Natural killer cell (primary cell): ENCODE measurements at regions not wholly inside any gene's neighbourhood (a gene's known extent, or its start where the extent isn't known, plus 50 kb on each side); places are given as distances from the start of the nearest gene placed in this dataset.
A peak's percentile ranks its signal among the peaks of the same experiment; 100 is the strongest.

Source experiments
- ATAC-seq, 3 donors: fragments of 150-1000 bp in 2 of 3; fragments of 200-7000 bp in 1 of 3; cut with Tn5 transposase; 1 replicate in 1 of 3; 2 replicates in 2 of 3; pipeline ENCODE4 v1.10.0; 2021; ENCODE audit warnings: mild to moderate bottlenecking in 2 of 3, moderate library complexity in 2 of 3
- DNase-seq, 2 donors: peaks; one replicate each; pipeline versions ENCODE4 v3.0.0 to v3.0.0-alpha.2; 2013 to 2021; ENCODE audit warnings: mixed read lengths in 1 of 2
- H3K27ac ChIP-seq: one replicate; pipeline ENCODE4 v1.5.1; 2013; ENCODE audit warnings: mild to moderate bottlenecking, low read length
- H3K27me3 ChIP-seq: one replicate; pipeline ENCODE4 v1.6.1; 2013; ENCODE audit warnings: low read length; ENCODE audit not compliant: control insufficient read depth, insufficient read depth
- H3K36me3 ChIP-seq: one replicate; pipeline ENCODE4 v1.6.1; 2013; ENCODE audit warnings: low read length; ENCODE audit not compliant: control insufficient read depth, insufficient read depth
- H3K4me1 ChIP-seq: one replicate; pipeline ENCODE4 v1.6.1; 2013; ENCODE audit warnings: low read length; ENCODE audit not compliant: control insufficient read depth, insufficient read depth
- H3K4me3 ChIP-seq: one replicate; pipeline ENCODE4 v1.5.1; 2013; ENCODE audit warnings: low read length
- H3K9me3 ChIP-seq: one replicate; pipeline ENCODE4 v1.6.1; 2013; ENCODE audit warnings: low read length; ENCODE audit not compliant: control insufficient read depth, insufficient read depth
- H3K27ac Mint-ChIP-seq, 2 donors: one replicate each; pipeline ENCODE4 v1.8.0; 2022; ENCODE audit warnings: mild to moderate bottlenecking in 2 of 2, mixed read lengths in 2 of 2, moderate library complexity in 1 of 2
- H3K27me3 Mint-ChIP-seq, 2 donors: one replicate each; pipeline ENCODE4 v1.8.0; 2022; ENCODE audit warnings: low read depth in 2 of 2, mixed read lengths in 2 of 2
- H3K36me3 Mint-ChIP-seq: one replicate; pipeline ENCODE4 v1.8.0; 2022; ENCODE audit warnings: mixed read lengths
- H3K4me1 Mint-ChIP-seq, 2 donors: one replicate each; pipeline ENCODE4 v1.8.0; 2022; ENCODE audit warnings: mixed read lengths in 2 of 2
- H3K4me3 Mint-ChIP-seq: one replicate; pipeline ENCODE4 v1.8.0; 2022; ENCODE audit warnings: mild to moderate bottlenecking, moderate library complexity, mixed read lengths
- H3K9me3 Mint-ChIP-seq, 2 donors: one replicate each; pipeline ENCODE4 v1.8.0; 2022; ENCODE audit warnings: mixed read lengths in 2 of 2
- CTCF ChIP-seq: fragments of 200-600 bp; IDR thresholded peaks from one replicate; pipeline ENCODE4 v1.8.0; 2022; ENCODE audit warnings: antibody characterized with exemption
- WGBS: methylation state at CpG from one replicate; pipeline ENCODE4 v1.1.7; 2013; ENCODE audit warnings: missing lambda C conversion rate; ENCODE audit not compliant: insufficient coverage; 5-methylcytosine and 5-hydroxymethylcytosine counted together
- intact Hi-C: fragments of 100-400 bp; cut with micrococcal nuclease; formaldehyde crosslinking; loops from one replicate; pipeline ENCODE4 v1.14.2; 2022

GRCh38 chrX:13489454-13489853, 79.9 kb upstream of the EGFL6 start:
- 82% methylated on average over 5 of the region's 5 CpGs for WGBS
- Histone ChIP-seq H3K27ac (no peak overlapping the region), H3K4me1 (peaks cover 36% of the 10 kb centered on the region)

GRCh38 chrX:13487731-13488505, 81.5 kb upstream of the EGFL6 start:
- H3K27ac Mint-ChIP-seq = peak overlapping the region; percentile 77 to 81
- H3K36me3 Mint-ChIP-seq = no peaks in the 10 kb centered on the region
- peaks cover 0 to 16% of the 10 kb centered on the region in 2 donors for H3K27me3 Mint-ChIP-seq
- no peak overlapping the region for H3K4me3 ChIP-seq
- peaks cover 45% of the 10 kb centered on the region for H3K4me1 ChIP-seq
- TF ChIP-seq CTCF = peak; percentile 58
- intact Hi-C loops = loop anchor here (1.0 to 10.0 kb wide), 7 partner anchors 93 to 676 kb away; partner anchors contain the start of gene TCEANC
- peaks cover 42 to 48% of the 10 kb centered on the region in 2 donors for H3K4me1 Mint-ChIP-seq
- 0% methylated on average over 2 of the region's 7 CpGs for WGBS
- peak; percentile 18 to 77 for DNase-seq
- ATAC-seq = peak; percentile 36 to 59 (median 52)
- H3K27ac ChIP-seq = peak overlapping the region; percentile 76
- H3K4me3 Mint-ChIP-seq = peak overlapping the region; percentile 31
- no peaks in the 10 kb centered on the region for H3K27me3 ChIP-seq
- no peaks in the 10 kb centered on the region for H3K9me3 Mint-ChIP-seq
- no peaks in the 10 kb centered on the region for H3K36me3 ChIP-seq
- no peaks in the 10 kb centered on the region for H3K9me3 ChIP-seq

More at GRCh38 chrX:13489454-13489853, 79.9 kb upstream of the EGFL6 start:
- DNase-seq = no peak
- Mint-ChIP-seq H3K27me3 (peaks cover 0 to 20% of the 10 kb centered on the region in 2 donors), H3K36me3 (no peaks in the 10 kb centered on the region), H3K4me1 (peaks cover 40 to 42% of the 10 kb centered on the region in 2 donors), H3K27ac (no peak overlapping the region), H3K4me3 (no peak overlapping the region), H3K9me3 (no peaks in the 10 kb centered on the region)
- H3K27me3 ChIP-seq = no peaks in the 10 kb centered on the region
- no peak overlapping the region for H3K4me3 ChIP-seq
- intact Hi-C loops = loop anchor here (5.0 to 10.0 kb wide), 5 partner anchors 95 to 677 kb away; partner anchors contain the start of gene TCEANC
- H3K9me3 ChIP-seq = no peaks in the 10 kb centered on the region
- no peaks in the 10 kb centered on the region for H3K36me3 ChIP-seq
- no peak for TF ChIP-seq CTCF
- no peak for ATAC-seq

GRCh38 chrX:13485167-13485566, 84.2 kb upstream of the EGFL6 start:
- no peak for DNase-seq
- Mint-ChIP-seq H3K4me1 (peaks cover 48 to 49% of the 10 kb centered on the region in 2 donors), H3K4me3 (peak overlapping the region; percentile 57), H3K27ac (peak overlapping the region; percentile 90 to 91), H3K27me3 (peaks cover 0 to 15% of the 10 kb centered on the region in 2 donors), H3K9me3 (no peaks in the 10 kb centered on the region), H3K36me3 (no peaks in the 10 kb centered on the region)
- no peaks in the 10 kb centered on the region for H3K27me3 ChIP-seq
- no peaks in the 10 kb centered on the region for H3K36me3 ChIP-seq
- peaks cover 43% of the 10 kb centered on the region for H3K4me1 ChIP-seq
- no peak overlapping the region for H3K4me3 ChIP-seq
- no peaks in the 10 kb centered on the region for H3K9me3 ChIP-seq
- no peak for TF ChIP-seq CTCF
- intact Hi-C loops = loop anchor here (5.0 to 10.0 kb wide), 5 partner anchors 90 to 673 kb away; partner anchors contain the start of gene TCEANC
- no CpG with 5 or more reads among the region's 2 CpGs for WGBS
- no peak overlapping the region for H3K27ac ChIP-seq
- ATAC-seq = no peak
